GM19372 (cell line): ENCODE measurements at regions not wholly inside any gene's neighbourhood (a gene's known extent, or its start where the extent isn't known, plus 50 kb on each side); places are given as distances from the start of the nearest gene placed in this dataset.
"Not testable (repeated sequence)": the region's sequence is repeated elsewhere in the genome, so short reads cannot be mapped to it uniquely, and the experiment has no call there.

Experiments
- ATAC-seq: cut with Tn5 transposase; IDR thresholded peaks from one replicate; pipeline ENCODE4 v1.9.1; 2021; ENCODE audit warnings: mild to moderate bottlenecking, low read depth, moderate library complexity; ENCODE audit not compliant: unreplicated experiment

GRCh38 chr18:51248685-51249084 is 51.2 kb upstream of the MEX3C start:
- no peak for ATAC-seq

GRCh38 chr18:51250006-51250405 is 52.5 kb upstream of the MEX3C start:
- ATAC-seq = no peak

- ATAC-seq = no peak
These were observed 53.1 kb upstream of the MEX3C start for GRCh38 chr18:51250458-51251024.

DNA sequence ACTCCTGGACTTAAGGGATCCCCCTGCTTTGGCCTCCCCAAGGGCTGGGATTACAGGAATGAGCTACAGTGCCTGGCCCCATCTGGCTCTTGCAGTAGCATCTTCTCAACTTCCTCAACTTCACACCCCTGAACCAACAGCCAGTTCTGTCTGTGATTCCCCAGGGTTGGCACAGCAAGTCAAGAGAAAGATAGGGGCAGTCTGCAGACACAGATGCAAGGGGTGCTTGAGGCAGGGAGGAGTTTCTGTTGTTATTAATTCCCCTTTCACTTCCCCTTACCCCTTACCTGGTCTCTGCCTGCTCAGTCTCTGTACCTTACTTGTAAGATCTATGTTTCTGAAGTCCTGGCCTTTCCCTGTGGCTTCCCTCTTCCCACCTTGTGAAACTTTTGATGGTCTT is 54.1 kb upstream of the MEX3C start:
- peak; percentile 98 for ATAC-seq

- ATAC-seq = no peak
These were observed 56.0 kb upstream of the MEX3C start for GRCh38 chr18:51253476-51253875.

DNA sequence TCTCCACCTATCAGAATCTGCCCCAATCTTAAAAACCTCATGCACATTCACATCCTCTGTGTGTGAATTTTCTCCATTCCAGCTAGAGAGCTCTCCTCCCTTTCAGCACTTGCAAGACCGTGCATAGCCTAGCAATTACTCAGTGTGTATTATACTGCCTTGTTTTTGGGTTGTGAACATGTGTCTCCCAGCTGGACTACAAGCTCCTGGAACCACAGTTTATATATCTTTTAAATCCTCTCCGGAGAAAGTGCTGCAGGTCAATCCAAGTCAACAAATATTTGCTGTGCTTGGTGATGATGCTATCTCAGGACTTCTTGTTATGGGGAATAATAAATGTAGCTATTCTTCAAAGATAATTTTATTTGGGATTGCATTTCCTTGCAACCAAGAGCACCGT is 58.2 kb upstream of the MEX3C start:
- no peak for ATAC-seq

DNA sequence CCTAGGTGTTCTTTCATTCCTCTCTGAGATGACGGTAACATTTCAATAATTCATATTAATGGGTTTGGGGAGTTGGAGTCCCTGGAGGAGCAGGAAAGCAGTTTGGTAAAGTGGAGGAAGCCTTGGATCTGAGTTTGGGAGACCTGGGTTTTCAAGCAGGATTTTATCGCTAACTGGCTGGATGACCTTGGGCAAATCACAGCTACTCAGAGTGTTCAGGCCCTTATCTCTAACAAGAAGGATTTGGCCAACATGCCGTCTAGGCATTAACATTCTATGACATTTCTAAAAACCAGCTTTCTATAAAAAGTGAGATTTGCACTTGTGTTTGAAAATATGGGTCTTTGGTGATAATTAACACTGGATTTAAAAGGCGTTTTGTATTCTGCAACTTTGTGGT is 59.7 kb upstream of the MEX3C start:
- ATAC-seq = no peak

DNA sequence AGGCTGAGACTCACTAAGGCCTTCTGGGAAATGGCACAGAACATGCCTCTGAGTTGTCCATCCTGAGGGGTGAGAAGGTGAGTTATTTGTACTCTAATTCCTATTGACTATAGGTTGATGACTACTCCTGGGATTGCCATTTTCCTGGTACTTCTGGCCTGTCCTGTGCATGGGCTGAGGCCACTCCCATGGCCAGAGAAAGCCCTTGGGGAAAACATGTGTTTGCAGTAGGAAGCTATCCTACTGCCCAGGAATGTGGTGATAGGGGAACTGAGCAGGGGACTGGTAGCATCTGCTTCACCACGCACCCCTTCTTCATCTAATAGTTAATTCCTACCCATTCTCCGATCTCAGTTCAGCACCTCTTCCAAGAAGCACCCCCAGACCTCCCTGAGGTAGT is 62.6 kb upstream of the MEX3C start:
- no peak for ATAC-seq

- ATAC-seq = not testable (repeated sequence)
These were observed 68.6 kb upstream of the MEX3C start for GRCh38 chr18:51266077-51266476.

- ATAC-seq = no peak
These were observed 69.3 kb upstream of the MEX3C start for GRCh38 chr18:51266773-51267172.

GRCh38 chr18:51273437-51273836 is 76.0 kb upstream of the MEX3C start:
- no peak for ATAC-seq

- ATAC-seq = no peak
These were observed 78.4 kb upstream of the MEX3C start for GRCh38 chr18:51275712-51276476.

- ATAC-seq = no peak
These were observed 80.7 kb upstream of the MEX3C start for GRCh38 chr18:51278045-51278649.

GRCh38 chr18:51279367-51279984 is 82.0 kb upstream of the MEX3C start:
- peak; percentile 56 for ATAC-seq

DNA sequence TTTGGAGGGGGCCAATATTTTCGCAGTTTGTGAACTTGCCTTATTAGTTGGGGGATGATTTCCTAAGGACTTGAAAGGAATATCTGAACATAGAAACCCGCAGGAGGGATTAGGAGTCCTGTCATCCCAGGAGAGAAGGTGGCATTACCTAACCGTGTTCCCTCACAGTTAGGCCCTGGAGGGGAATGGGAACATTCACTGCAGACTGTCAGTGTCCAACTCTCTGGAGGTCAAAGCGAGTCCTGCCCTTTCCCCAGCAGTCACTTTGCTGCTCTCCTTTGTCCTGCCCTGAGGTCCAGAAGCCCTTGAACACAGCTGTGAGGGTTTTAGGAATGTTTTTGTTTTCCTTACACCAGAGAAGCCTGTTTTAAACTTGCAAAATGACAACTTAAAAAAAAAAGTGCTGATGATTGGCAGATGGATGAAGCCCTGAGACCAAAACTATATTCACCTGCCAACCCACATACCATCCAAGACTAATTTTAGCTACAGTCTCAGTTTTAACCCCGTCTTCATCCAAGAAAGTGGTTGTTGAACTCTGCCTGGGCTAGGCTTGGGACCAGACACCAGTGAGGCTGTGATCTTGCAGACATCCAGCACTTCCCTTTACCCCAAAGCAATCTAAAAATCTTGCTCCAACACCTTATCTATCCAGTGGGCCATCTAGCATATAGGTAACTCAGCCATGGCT is 90.5 kb upstream of the MEX3C start:
- no peak for ATAC-seq

DNA sequence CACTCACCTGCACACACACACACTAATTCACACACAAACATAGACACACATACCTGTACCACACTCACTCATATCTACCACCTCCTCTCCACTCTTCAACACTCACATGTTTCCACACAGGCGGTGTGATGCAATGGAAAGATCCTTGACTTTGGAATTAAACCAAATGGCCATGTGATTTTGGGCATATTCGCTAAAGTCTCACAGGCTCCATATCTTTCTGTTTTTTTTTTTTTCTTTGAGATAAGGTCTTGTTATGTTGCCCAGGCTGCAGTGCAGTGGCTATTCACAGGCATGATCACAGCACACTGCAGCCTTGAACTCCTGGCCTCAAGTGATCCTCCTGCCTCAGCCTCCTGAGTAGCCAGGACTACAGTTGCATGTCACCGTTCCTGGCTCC is 91.1 kb upstream of the MEX3C start:
- no peak for ATAC-seq

DNA sequence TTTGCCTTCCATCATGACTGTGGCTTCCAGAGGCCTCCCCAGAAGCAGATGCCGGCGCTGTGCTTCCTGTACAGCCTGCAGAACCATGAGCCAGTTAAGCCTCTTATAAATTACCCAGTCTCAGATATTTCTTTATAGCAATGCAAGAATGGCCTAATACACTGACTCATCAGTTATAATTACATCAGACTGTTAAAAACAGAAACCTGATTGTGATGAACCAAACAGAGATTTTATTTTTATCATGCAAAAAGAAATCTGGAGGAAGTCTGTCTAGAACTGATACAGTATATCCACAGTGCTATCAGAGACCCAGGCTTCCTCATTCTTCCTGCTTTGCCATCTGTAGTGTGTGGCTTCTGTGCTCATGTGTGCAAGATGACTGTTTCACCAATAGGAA is 93.4 kb upstream of the MEX3C start:
- ATAC-seq = no peak

DNA sequence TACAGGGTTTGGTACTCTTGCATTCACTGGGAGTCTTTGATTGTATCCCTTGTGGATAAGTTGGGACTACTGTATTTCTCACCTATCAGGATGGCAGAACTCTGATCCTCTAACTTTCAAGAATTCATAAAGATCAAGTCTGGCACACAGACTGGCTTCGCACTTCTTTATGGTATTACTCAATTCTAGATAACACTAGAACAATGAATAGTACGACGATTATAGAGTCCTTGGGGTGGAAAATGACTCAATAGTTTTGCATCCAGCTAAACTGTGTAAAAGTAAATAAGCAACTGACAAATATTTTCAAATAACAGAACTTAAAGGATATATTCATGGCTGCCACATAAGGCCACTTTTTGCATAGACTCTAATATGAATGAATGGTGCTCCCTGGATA is 103.4 kb upstream of the MEX3C start:
- no peak for ATAC-seq

GRCh38 chr18:51301376-51301775 is 103.9 kb upstream of the MEX3C start:
- no peak for ATAC-seq

DNA sequence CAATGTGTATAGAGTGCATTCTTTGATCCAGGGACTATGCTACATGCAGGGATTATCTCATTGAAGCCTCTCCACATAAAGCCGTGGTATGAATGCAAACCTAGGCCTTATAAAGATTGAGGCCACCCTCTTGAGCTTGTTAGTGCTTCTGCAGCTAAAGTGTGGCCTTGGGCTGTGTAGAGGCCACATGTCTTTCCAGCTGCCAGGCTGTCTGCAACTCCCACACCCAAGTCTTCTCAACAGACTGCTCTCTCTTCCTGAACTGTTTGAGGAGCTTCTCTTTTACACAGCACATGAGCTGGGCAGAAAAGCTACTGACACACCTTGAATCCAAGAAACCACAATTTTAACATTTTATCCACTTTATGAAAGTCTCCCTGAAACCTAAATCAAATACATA is 119.2 kb upstream of the MEX3C start:
- no peak for ATAC-seq

GRCh38 chr18:51321696-51322095 is 124.2 kb upstream of the MEX3C start:
- ATAC-seq = no peak
